SK-N-SH (cell line): ENCODE measurements at regions not wholly inside any gene's neighbourhood (a gene's known extent, or its start where the extent isn't known, plus 50 kb on each side); places are given as distances from the start of the nearest gene placed in this dataset.
A peak's percentile ranks its signal among the peaks of the same experiment; 100 is the strongest.

Experiments
- CTCF ChIA-PET: fragments of 300-600, 350-600 bp; formaldehyde crosslinking; extraction: SDS; loops from one replicate; lab custom pipeline; 2021; lab: Yijun Ruan, JAX
- POLR2A ChIA-PET: fragments of 350-600 bp; sonication (Branson Sonifier 250); formaldehyde crosslinking; extraction: SDS; loops from one replicate; lab custom pipeline; 2020; ENCODE audit warnings: antibody characterized with exemption, inconsistent platforms; lab: Yijun Ruan, JAX
- DNase-seq: peaks from one replicate; pipeline ENCODE4 v3.0.0; 2012
- H2AFZ ChIP-seq: fragments of 200-600 bp; sonication (generic); 2 replicates; pipeline ENCODE4 v1.8.1; 2016; ENCODE audit warnings: antibody characterized with exemption, mild to moderate bottlenecking, low read depth
- H3F3A ChIP-seq: fragments of 200-600 bp; sonication (generic); replicated peaks from 2 replicates; pipeline ENCODE3; 2016; ENCODE audit warnings: antibody characterized with exemption, mild to moderate bottlenecking; ENCODE audit not compliant: insufficient read depth
- H3K27ac ChIP-seq, 2 experiments: fragments of 200-500 bp in 1 of 2; fragments of 200-600 bp in 1 of 2; sonication (Bioruptor generic) in 1 of 2; sonication (generic), shearing (Covaris generic) in 1 of 2; 2 replicates each; pipeline versions ENCODE4 v1.5.1 to v1.6.1; 2014 to 2016; ENCODE audit warnings: low read depth in 2 of 2, inconsistent platforms in 1 of 2, low read length in 1 of 2, mild to moderate bottlenecking in 1 of 2, mixed read lengths in 1 of 2
- H3K27me3 ChIP-seq: fragments of 200-600 bp; sonication (generic), shearing (Covaris generic); 2 replicates; pipeline ENCODE4 v1.6.1; 2016; ENCODE audit warnings: mixed run types; ENCODE audit not compliant: insufficient read depth
- H3K36me3 ChIP-seq, 2 experiments: fragments of 200-500 bp in 1 of 2; fragments of 200-600 bp in 1 of 2; sonication (Bioruptor generic) in 1 of 2; sonication (generic) in 1 of 2; replicated peaks in 1 of 2; 2 replicates each; pipeline versions ENCODE3 to v1.5.1; 2014 to 2016; ENCODE audit warnings: low read length in 1 of 2, mild to moderate bottlenecking in 1 of 2; ENCODE audit not compliant: insufficient read depth in 2 of 2, control insufficient read depth in 1 of 2
- H3K4me1 ChIP-seq, 2 experiments: fragments of 200-500 bp in 1 of 2; fragments of 200-600 bp in 1 of 2; sonication (Bioruptor generic) in 1 of 2; sonication (generic), shearing (Covaris generic) in 1 of 2; 2 replicates each; pipeline versions ENCODE4 v1.5.1 to v1.6.1; 2014 to 2016; ENCODE audit warnings: low read depth in 1 of 2, low read length in 1 of 2, mixed run types in 1 of 2; ENCODE audit not compliant: insufficient read depth in 2 of 2, control insufficient read depth in 1 of 2
- H3K4me2 ChIP-seq: fragments of 200-600 bp; sonication (generic), shearing (Covaris generic); 2 replicates; pipeline ENCODE4 v1.6.1; 2017; ENCODE audit warnings: mixed run types
- H3K4me3 ChIP-seq, 2 experiments: fragments of 200-500 bp in 1 of 2; fragments of 200-600 bp in 1 of 2; sonication (Bioruptor generic) in 1 of 2; sonication (generic), shearing (Covaris generic) in 1 of 2; 2 replicates each; pipeline versions ENCODE4 v1.5.1 to v1.8.1; 2014 to 2016; ENCODE audit warnings: low read depth in 2 of 2, inconsistent platforms in 1 of 2, low read length in 1 of 2, mild to moderate bottlenecking in 1 of 2, mixed read lengths in 1 of 2, moderate library complexity in 1 of 2
- H3K79me2 ChIP-seq: fragments of 200-600 bp; sonication (generic); 2 replicates; pipeline ENCODE4 v1.8.1; 2017; ENCODE audit warnings: mild to moderate bottlenecking; ENCODE audit not compliant: insufficient read depth
- H3K9ac ChIP-seq: fragments of 200-600 bp; sonication (generic); 2 replicates; pipeline ENCODE4 v1.6.1; 2017; ENCODE audit warnings: mixed run types
- H3K9me2 ChIP-seq: fragments of 200-600 bp; sonication (generic); 2 replicates; pipeline ENCODE4 v1.6.1; 2017; ENCODE audit warnings: mixed run types
- H3K9me3 ChIP-seq: fragments of 200-600 bp; sonication (generic); 2 replicates; pipeline ENCODE4 v1.6.1; 2017; ENCODE audit warnings: mixed run types, mild to moderate bottlenecking, moderate library complexity
- H4K20me1 ChIP-seq: fragments of 200-600 bp; sonication (generic); 2 replicates; pipeline ENCODE4 v1.6.1; 2017; ENCODE audit warnings: mild to moderate bottlenecking, mixed run types; ENCODE audit not compliant: insufficient read depth
- CTCF ChIP-seq: fragments of 200-600 bp; sonication (generic); IDR thresholded peaks from 2 replicates; pipeline ENCODE4 v1.6.1; 2017; ENCODE audit warnings: antibody characterized with exemption, mild to moderate bottlenecking, moderate library complexity
- GATA2 ChIP-seq: sonication (generic); formaldehyde crosslinking; IDR thresholded peaks from 2 replicates; pipeline ENCODE4 v1.5.0; 2020; ENCODE audit warnings: mild to moderate bottlenecking, missing genetic modification reagents
- MEF2A ChIP-seq: IDR thresholded peaks from 2 replicates; pipeline ENCODE4 v1.4.0; 2012; ENCODE audit warnings: low read depth, borderline replicate concordance
- MXI1 ChIP-seq: IDR thresholded peaks from 2 replicates; pipeline ENCODE4 v1.6.1; 2012; ENCODE audit warnings: mild to moderate bottlenecking, low read depth, low read length, improper control_type of control experiment
- NFIC ChIP-seq: IDR thresholded peaks from 2 replicates; pipeline ENCODE4 v1.4.0; 2012; ENCODE audit warnings: borderline replicate concordance
- NRF1 ChIP-seq: IDR thresholded peaks from 2 replicates; pipeline ENCODE4 v1.6.1; 2012; ENCODE audit warnings: low read depth, mild to moderate bottlenecking, low read length
- RAD21 ChIP-seq: IDR thresholded peaks from 2 replicates; pipeline ENCODE4 v1.6.1; 2012; ENCODE audit warnings: mild to moderate bottlenecking, low read length
- REST ChIP-seq: IDR thresholded peaks from 2 replicates; pipeline ENCODE4 v1.6.1; 2012; ENCODE audit warnings: mild to moderate bottlenecking, low read depth, low read length, moderate library complexity
- SIN3A ChIP-seq: IDR thresholded peaks from 2 replicates; pipeline ENCODE4 v1.6.1; 2012; ENCODE audit warnings: low read depth, mild to moderate bottlenecking, low read length, moderate library complexity, borderline replicate concordance
- TCF12 ChIP-seq: IDR thresholded peaks from 2 replicates; pipeline ENCODE4 v1.4.0; 2012
- TEAD4 ChIP-seq: IDR thresholded peaks from 2 replicates; pipeline ENCODE4 v1.4.0; 2012; ENCODE audit warnings: mild to moderate bottlenecking, borderline replicate concordance; ENCODE audit not compliant: insufficient read depth
- ZBTB33 ChIP-seq: IDR thresholded peaks from 2 replicates; pipeline ENCODE4 v1.4.0; 2012; ENCODE audit warnings: low read depth, borderline replicate concordance
- WGBS: methylation state at CpG from one replicate; pipeline ENCODE4 v1.1.6; 2017; ENCODE audit warnings: low lambda C conversion rate; 5-methylcytosine and 5-hydroxymethylcytosine counted together

- Histone ChIP-seq H3K36me3 (no peaks in the 10 kb centered on the region), H2AFZ (no peak overlapping the region), H3K79me2 (no peaks in the 10 kb centered on the region), H3K4me1 (no peaks in the 10 kb centered on the region), H3K9ac (no peak overlapping the region), H4K20me1 (no peaks in the 10 kb centered on the region), H3K9me3 (no peaks in the 10 kb centered on the region), H3K27ac (no peak overlapping the region), H3K4me2 (no peak overlapping the region), H3K4me3 (no peak overlapping the region), H3F3A (no peaks in the 10 kb centered on the region), H3K9me2 (no peaks in the 10 kb centered on the region), H3K27me3 (no peaks in the 10 kb centered on the region)
- DNase-seq = peak; percentile 3
- ChIA-PET POLR2A (no interaction called here), CTCF (interaction anchor here (0.6 to 1.4 kb wide), 8 partner anchors 8 to 200 kb away, joined by 3 to 5 read pairs (median 3); no protein-coding TSS in a partner anchor)
- WGBS = 28% methylated on average over 5 of the region's 5 CpGs
- no peak for TF ChIP-seq RAD21
- no peak for TF ChIP-seq TCF12
- TF ChIP-seq SIN3A = no peak
- no peak for TF ChIP-seq NRF1
- TF ChIP-seq GATA2 (CRISPR knock-in tag) = no peak
- TF ChIP-seq TEAD4 = no peak
- TF ChIP-seq CTCF = no peak
- no peak for TF ChIP-seq NFIC
- TF ChIP-seq MXI1 = no peak
- TF ChIP-seq, all 33 proteins: peak for 0
Observed at GRCh38 chr9:93819905-93820304, 135.2 kb downstream of the BARX1 start.

- Histone ChIP-seq H3K27ac (no peak overlapping the region), H3K27me3 (no peaks in the 10 kb centered on the region), H3K9me2 (no peaks in the 10 kb centered on the region), H3K36me3 (no peaks in the 10 kb centered on the region), H3K9ac (no peak overlapping the region), H3K4me2 (no peak overlapping the region), H3K4me1 (no peaks in the 10 kb centered on the region), H2AFZ (no peak overlapping the region), H3K4me3 (no peak overlapping the region), H4K20me1 (no peaks in the 10 kb centered on the region), H3F3A (no peaks in the 10 kb centered on the region), H3K79me2 (no peaks in the 10 kb centered on the region), H3K9me3 (no peaks in the 10 kb centered on the region)
- WGBS = no CpG with 5 or more reads among the region's 17 CpGs
- ChIA-PET POLR2A (no interaction called here), CTCF (interaction anchor here (0.6 to 1.4 kb wide), 2 partner anchors 9 to 145 kb away, joined by 3 to 5 read pairs; no protein-coding TSS in a partner anchor)
- TF ChIP-seq MEF2A = no peak
- TF ChIP-seq TEAD4 = no peak
- no peak for TF ChIP-seq ZBTB33
- no peak for TF ChIP-seq REST
- peak; percentile 3 for DNase-seq
Observed at GRCh38 chr9:93818827-93819472, 136.2 kb downstream of the BARX1 start.
